Renal cortex interstitium (tissue), 11 donors: ENCODE measurements at regions not wholly inside any gene's neighbourhood (a gene's known extent, or its start where the extent isn't known, plus 50 kb on each side); places are given as distances from the start of the nearest gene placed in this dataset.

ENCODE experiments used
- DNase-seq, 11 donors: peaks; one replicate each; pipeline ENCODE4 v3.0.0-alpha.2; 2013; ENCODE audit warnings: low read depth in 9 of 11, low spot score in 4 of 11; ENCODE audit errors: extremely low read depth in 1 of 11

GRCh38 chr20:50403565-50404418, 106.4 kb upstream of the PTPN1 start:
- DNase-seq, result no peak

- DNase-seq, result no peak
These were observed 105.6 kb upstream of the PTPN1 start for GRCh38 chr20:50404419-50405234.

- no peak for DNase-seq
These were observed 104.8 kb upstream of the PTPN1 start for GRCh38 chr20:50405235-50405914.

- DNase-seq, result no peak
These were observed 104.1 kb upstream of the PTPN1 start for GRCh38 chr20:50405915-50406609.

GRCh38 chr20:50406610-50407136, 103.5 kb upstream of the PTPN1 start:
- no peak for DNase-seq

GRCh38 chr20:50408526-50409364, 101.4 kb upstream of the PTPN1 start:
- DNase-seq, result no peak

GRCh38 chr20:50409495-50409894, 100.7 kb upstream of the PTPN1 start:
- DNase-seq, result no peak

- no peak for DNase-seq
These were observed 99.8 kb upstream of the PTPN1 start for GRCh38 chr20:50410343-50410742.

GRCh38 chr20:50412069-50412468, 98.1 kb upstream of the PTPN1 start:
- DNase-seq, result no peak

GRCh38 chr20:50412499-50412898, 97.7 kb upstream of the PTPN1 start:
- DNase-seq, result no peak

GRCh38 chr20:50413088-50413500, 97.1 kb upstream of the PTPN1 start:
- no peak for DNase-seq

GRCh38 chr20:50415021-50415515, 95.1 kb upstream of the PTPN1 start:
- no peak for DNase-seq

GRCh38 chr20:50415516-50416268, 94.5 kb upstream of the PTPN1 start:
- peak; percentile 46 to 82 (median 77) for DNase-seq

GRCh38 chr20:50416269-50417022, 93.7 kb upstream of the PTPN1 start:
- no peak for DNase-seq

GRCh38 chr20:50417023-50417329, 93.2 kb upstream of the PTPN1 start:
- no peak for DNase-seq

GRCh38 chr20:50417484-50418235, 92.5 kb upstream of the PTPN1 start:
- no peak for DNase-seq
